Activated CD4-positive, alpha-beta memory T cell treated with anti-CD3 and anti-CD28 coated beads for 36 hours (primary cell): ENCODE measurements at regions not wholly inside any gene's neighbourhood (a gene's known extent, or its start where the extent isn't known, plus 50 kb on each side); places are given as distances from the start of the nearest gene placed in this dataset.

Experiments used
- CTCF ChIA-PET: fragments of 350-600 bp; sonication (Branson Sonifier 250); formaldehyde crosslinking; loops from one replicate; lab custom pipeline; 2021; ENCODE audit warnings: antibody characterized with exemption, inconsistent platforms; lab: Charles Lee
- POLR2A ChIA-PET: fragments of 350-600 bp; sonication (Branson Sonifier 250); formaldehyde crosslinking; loops from one replicate; lab custom pipeline; 2021; ENCODE audit warnings: antibody characterized with exemption; lab: Charles Lee
- DNase-seq: peaks from one replicate; pipeline ENCODE4 v3.0.0-alpha.2; 2020
- H3K27ac Mint-ChIP-seq: one replicate; pipeline ENCODE4 v1.8.0; 2021; ENCODE audit warnings: mixed read lengths
- H3K27me3 Mint-ChIP-seq: one replicate; pipeline ENCODE4 v1.8.0; 2021; ENCODE audit warnings: mixed read lengths
- H3K36me3 Mint-ChIP-seq: one replicate; pipeline ENCODE4 v1.8.0; 2021; ENCODE audit warnings: mixed read lengths
- H3K4me1 Mint-ChIP-seq: one replicate; pipeline ENCODE4 v1.8.0; 2021; ENCODE audit warnings: low read depth, mixed read lengths
- H3K4me3 Mint-ChIP-seq: one replicate; pipeline ENCODE4 v1.8.0; 2021; ENCODE audit warnings: mild to moderate bottlenecking, mixed read lengths
- H3K9me3 Mint-ChIP-seq: one replicate; pipeline ENCODE4 v1.8.0; 2021; ENCODE audit warnings: mixed read lengths
- intact Hi-C: fragments of 100-400 bp; cut with micrococcal nuclease; formaldehyde crosslinking; loops from one replicate; pipeline ENCODE4 v1.15.1; 2023

- no peak overlapping the region for H3K27ac Mint-ChIP-seq
- no peaks in the 10 kb centered on the region for H3K27me3 Mint-ChIP-seq
- intact Hi-C loops = no loop called here
- H3K4me1 Mint-ChIP-seq = no peaks in the 10 kb centered on the region
- no peak for DNase-seq
- H3K4me3 Mint-ChIP-seq = no peak overlapping the region
- H3K36me3 Mint-ChIP-seq = no peaks in the 10 kb centered on the region
- ChIA-PET POLR2A (interaction anchor here (0.6 kb wide), 1 partner anchor 1674 kb away, joined by 4 read pairs; no protein-coding TSS in a partner anchor), CTCF (no interaction called here)
- H3K9me3 Mint-ChIP-seq = peaks cover 4% of the 10 kb centered on the region
These were observed 144.2 kb downstream of the SPRY2 start for GRCh38 chr13:80196756-80197155.

- POLR2A ChIA-PET = no interaction called here
- CTCF ChIA-PET = no interaction called here
- Mint-ChIP-seq H3K4me3 (no peak overlapping the region), H3K27ac (no peak overlapping the region), H3K9me3 (no peaks in the 10 kb centered on the region), H3K27me3 (no peaks in the 10 kb centered on the region), H3K36me3 (no peaks in the 10 kb centered on the region), H3K4me1 (no peaks in the 10 kb centered on the region)
- no peak for DNase-seq
- intact Hi-C loops = no loop called here
These were observed 145.3 kb downstream of the SPRY2 start for GRCh38 chr13:80195649-80196048.

- CTCF ChIA-PET = no interaction called here
- intact Hi-C loops = no loop called here
These were observed 150.9 kb downstream of the SPRY2 start for GRCh38 chr13:80189889-80190597.

GRCh38 chr13:80180740-80181355 is 160.1 kb downstream of the SPRY2 start:
- no peak overlapping the region for H3K4me3 Mint-ChIP-seq
- no peaks in the 10 kb centered on the region for H3K36me3 Mint-ChIP-seq
- ChIA-PET CTCF (no interaction called here), POLR2A (no interaction called here)
- H3K27me3 Mint-ChIP-seq = no peaks in the 10 kb centered on the region
- H3K9me3 Mint-ChIP-seq = no peaks in the 10 kb centered on the region
- intact Hi-C loops = no loop called here
- no peak for DNase-seq
- no peaks in the 10 kb centered on the region for H3K4me1 Mint-ChIP-seq
- H3K27ac Mint-ChIP-seq = no peak overlapping the region

More at GRCh38 chr13:80189889-80190597, 150.9 kb downstream of the SPRY2 start:
- H3K4me3 Mint-ChIP-seq = no peak overlapping the region
- H3K27me3 Mint-ChIP-seq = no peaks in the 10 kb centered on the region
- H3K4me1 Mint-ChIP-seq = no peaks in the 10 kb centered on the region
- POLR2A ChIA-PET = no interaction called here
- no peaks in the 10 kb centered on the region for H3K36me3 Mint-ChIP-seq
- H3K27ac Mint-ChIP-seq = no peak overlapping the region
- H3K9me3 Mint-ChIP-seq = no peaks in the 10 kb centered on the region
- DNase-seq = no peak

- POLR2A ChIA-PET = no interaction called here
- H3K27ac Mint-ChIP-seq = no peak overlapping the region
- no peaks in the 10 kb centered on the region for H3K27me3 Mint-ChIP-seq
- no peaks in the 10 kb centered on the region for H3K36me3 Mint-ChIP-seq
- H3K4me1 Mint-ChIP-seq = no peaks in the 10 kb centered on the region
- no peak overlapping the region for H3K4me3 Mint-ChIP-seq
- no peak for DNase-seq
- CTCF ChIA-PET = no interaction called here
- intact Hi-C loops = no loop called here
- H3K9me3 Mint-ChIP-seq = no peaks in the 10 kb centered on the region
These were observed 163.6 kb downstream of the SPRY2 start for GRCh38 chr13:80177327-80177726.

GRCh38 chr13:80173224-80173623 is 167.7 kb downstream of the SPRY2 start:
- no peaks in the 10 kb centered on the region for H3K27me3 Mint-ChIP-seq
- no peaks in the 10 kb centered on the region for H3K9me3 Mint-ChIP-seq
- H3K4me3 Mint-ChIP-seq = no peak overlapping the region
- no peak for DNase-seq
- intact Hi-C loops = no loop called here
- no peak overlapping the region for H3K27ac Mint-ChIP-seq
- H3K4me1 Mint-ChIP-seq = no peaks in the 10 kb centered on the region
- ChIA-PET POLR2A (no interaction called here), CTCF (no interaction called here)
- H3K36me3 Mint-ChIP-seq = no peaks in the 10 kb centered on the region

- CTCF ChIA-PET = interaction anchor here (0.6 kb wide), 1 partner anchor 228 kb away, joined by 3 read pairs; no protein-coding TSS in a partner anchor
- H3K9me3 Mint-ChIP-seq = no peaks in the 10 kb centered on the region
- H3K27me3 Mint-ChIP-seq = no peaks in the 10 kb centered on the region
- POLR2A ChIA-PET = no interaction called here
- no peaks in the 10 kb centered on the region for H3K4me1 Mint-ChIP-seq
- intact Hi-C loops = no loop called here
- H3K36me3 Mint-ChIP-seq = no peaks in the 10 kb centered on the region
- H3K4me3 Mint-ChIP-seq = no peak overlapping the region
- H3K27ac Mint-ChIP-seq = no peak overlapping the region
- no peak for DNase-seq
These were observed 169.8 kb downstream of the SPRY2 start for GRCh38 chr13:80171096-80171495.

GRCh38 chr13:80168089-80168850 is 172.7 kb downstream of the SPRY2 start:
- Mint-ChIP-seq H3K27ac (no peak overlapping the region), H3K9me3 (no peaks in the 10 kb centered on the region), H3K36me3 (no peaks in the 10 kb centered on the region), H3K4me1 (no peaks in the 10 kb centered on the region), H3K27me3 (no peaks in the 10 kb centered on the region), H3K4me3 (no peak overlapping the region)
- ChIA-PET POLR2A (no interaction called here), CTCF (no interaction called here)
- DNase-seq = no peak
- intact Hi-C loops = no loop called here

GRCh38 chr13:80166352-80166751 is 174.6 kb downstream of the SPRY2 start:
- no peak overlapping the region for H3K27ac Mint-ChIP-seq
- H3K4me3 Mint-ChIP-seq = no peak overlapping the region
- no peaks in the 10 kb centered on the region for H3K4me1 Mint-ChIP-seq
- CTCF ChIA-PET = interaction anchor here (0.6 kb wide), 1 partner anchor 1139 kb away, joined by 3 read pairs; no protein-coding TSS in a partner anchor
- intact Hi-C loops = no loop called here
- POLR2A ChIA-PET = no interaction called here
- H3K36me3 Mint-ChIP-seq = no peaks in the 10 kb centered on the region
- DNase-seq = no peak
- no peaks in the 10 kb centered on the region for H3K27me3 Mint-ChIP-seq
- no peaks in the 10 kb centered on the region for H3K9me3 Mint-ChIP-seq

- no peaks in the 10 kb centered on the region for H3K9me3 Mint-ChIP-seq
- H3K36me3 Mint-ChIP-seq = no peaks in the 10 kb centered on the region
- no peak for DNase-seq
- intact Hi-C loops = no loop called here
- H3K4me3 Mint-ChIP-seq = no peak overlapping the region
- ChIA-PET CTCF (no interaction called here), POLR2A (no interaction called here)
- H3K27ac Mint-ChIP-seq = no peak overlapping the region
- H3K27me3 Mint-ChIP-seq = no peaks in the 10 kb centered on the region
- no peaks in the 10 kb centered on the region for H3K4me1 Mint-ChIP-seq
These were observed 176.5 kb downstream of the SPRY2 start for GRCh38 chr13:80164462-80164861.

- Mint-ChIP-seq H3K4me3 (no peak overlapping the region), H3K4me1 (no peaks in the 10 kb centered on the region), H3K9me3 (no peaks in the 10 kb centered on the region), H3K27ac (no peak overlapping the region), H3K36me3 (no peaks in the 10 kb centered on the region), H3K27me3 (no peaks in the 10 kb centered on the region)
- CTCF ChIA-PET = no interaction called here
- DNase-seq = no peak
- intact Hi-C loops = no loop called here
- POLR2A ChIA-PET = no interaction called here
These were observed 179.0 kb downstream of the SPRY2 start for GRCh38 chr13:80161896-80162295.

- no peaks in the 10 kb centered on the region for H3K4me1 Mint-ChIP-seq
- H3K36me3 Mint-ChIP-seq = no peaks in the 10 kb centered on the region
- intact Hi-C loops = no loop called here
- H3K4me3 Mint-ChIP-seq = no peak overlapping the region
- no peaks in the 10 kb centered on the region for H3K27me3 Mint-ChIP-seq
- DNase-seq = no peak
- CTCF ChIA-PET = no interaction called here
- H3K27ac Mint-ChIP-seq = no peak overlapping the region
- H3K9me3 Mint-ChIP-seq = no peaks in the 10 kb centered on the region
- POLR2A ChIA-PET = no interaction called here
These were observed 179.7 kb downstream of the SPRY2 start for GRCh38 chr13:80161219-80161618.
